H1 (cell line): ENCODE measurements at regions not wholly inside any gene's neighbourhood (a gene's known extent, or its start where the extent isn't known, plus 50 kb on each side); places are given as distances from the start of the nearest gene placed in this dataset.

Source experiments
- CTCF ChIA-PET: fragments of 300-600 bp; sonication (Branson Sonifier 250); formaldehyde crosslinking; loops from one replicate; lab custom pipeline; 2021; ENCODE audit not compliant: partially characterized antibody; lab: Charles Lee
- POLR2A ChIA-PET: fragments of 300-600 bp; sonication (Branson Sonifier 250); formaldehyde crosslinking; loops from one replicate; lab custom pipeline; 2021; ENCODE audit warnings: inconsistent platforms; ENCODE audit not compliant: partially characterized antibody; lab: Charles Lee
- DNase-seq, 2 experiments: peaks; one replicate each; pipeline versions ENCODE4 v3.0.0 to v3.0.0-alpha.2; 2010 to 2022; ENCODE audit warnings: low spot score in 2 of 2, low read depth in 1 of 2, mixed read lengths in 1 of 2
- FAIRE-seq: peaks from 2 replicates; lab custom pipeline; 2011; peaks lifted over from hg19 to GRCh38; lab: Jason Lieb, UNC
- H2AFZ ChIP-seq: 2 replicates; pipeline ENCODE4 v1.8.1; 2012; ENCODE audit warnings: low read length, inconsistent platforms
- H2AK5ac ChIP-seq: 2 replicates; pipeline ENCODE4 v1.6.1; 2013; ENCODE audit warnings: low read depth, low read length
- H2BK120ac ChIP-seq: replicated peaks from 2 replicates; pipeline ENCODE3; 2013; ENCODE audit warnings: low read depth, low read length, inconsistent platforms
- H2BK12ac ChIP-seq: 2 replicates; pipeline ENCODE4 v1.6.1; 2013; ENCODE audit warnings: low read depth, low read length
- H2BK15ac ChIP-seq: 2 replicates; pipeline ENCODE4 v1.6.1; 2013; ENCODE audit warnings: low read length
- H2BK20ac ChIP-seq: 2 replicates; pipeline ENCODE4 v1.6.1; 2013; ENCODE audit warnings: low read length
- H2BK5ac ChIP-seq: 2 replicates; pipeline ENCODE4 v1.6.1; 2013; ENCODE audit warnings: low read depth, low read length
- H3K14ac ChIP-seq: 2 replicates; pipeline ENCODE4 v1.6.1; 2013; ENCODE audit warnings: inconsistent platforms; ENCODE audit not compliant: insufficient read length
- H3K18ac ChIP-seq: 2 replicates; pipeline ENCODE4 v1.6.1; 2013; ENCODE audit warnings: low read length; ENCODE audit errors: extremely low read depth
- H3K23ac ChIP-seq: 2 replicates; pipeline ENCODE4 v1.6.1; 2013; ENCODE audit warnings: inconsistent platforms; ENCODE audit not compliant: insufficient read length
- H3K23me2 ChIP-seq: 2 replicates; pipeline ENCODE4 v1.6.1; 2013; ENCODE audit warnings: low read depth, low read length
- H3K27ac ChIP-seq: 2 replicates; pipeline ENCODE4 v1.6.1; 2011; ENCODE audit warnings: low read depth, low read length, inconsistent platforms
- H3K27me3 ChIP-seq, 4 experiments: replicated peaks in 1 of 4; 1 replicate in 1 of 4; 2 replicates in 3 of 4; pipeline versions ENCODE4 v1.6.1 to v1.8.1; 2011 to 2013; ENCODE audit warnings: low read length in 3 of 4, mild to moderate bottlenecking in 3 of 4, inconsistent platforms in 2 of 4, mixed read lengths in 2 of 4, moderate library complexity in 1 of 4; ENCODE audit not compliant: control insufficient read depth in 3 of 4, insufficient read depth in 3 of 4; ENCODE audit errors: extremely low read depth in 1 of 4
- H3K36me3 ChIP-seq, 4 experiments: 2 replicates each; pipeline versions ENCODE4 v1.6.1 to v1.8.1; 2011 to 2013; ENCODE audit warnings: mild to moderate bottlenecking in 4 of 4, low read length in 3 of 4, moderate library complexity in 2 of 4, control low read depth in 1 of 4, inconsistent platforms in 1 of 4; ENCODE audit not compliant: insufficient read depth in 4 of 4, control insufficient read depth in 2 of 4
- H3K4ac ChIP-seq: replicated peaks from 2 replicates; pipeline ENCODE3; 2013; ENCODE audit warnings: low read length, low read depth, mixed read lengths, inconsistent platforms; ENCODE audit not compliant: insufficient read length
- H3K4me1 ChIP-seq, 4 experiments: replicated peaks in 1 of 4; 1 replicate in 1 of 4; 2 replicates in 3 of 4; pipeline versions ENCODE4 v1.6.1 to v1.8.1; 2011 to 2013; ENCODE audit warnings: low read length in 3 of 4, inconsistent platforms in 2 of 4, mixed read lengths in 1 of 4; ENCODE audit not compliant: insufficient read depth in 4 of 4, control insufficient read depth in 3 of 4
- H3K4me2 ChIP-seq, 2 experiments: 2 replicates each; pipeline versions ENCODE4 v1.6.1 to v1.8.1; 2011 to 2013; ENCODE audit warnings: low read depth in 2 of 2, low read length in 2 of 2, control low read depth in 1 of 2, inconsistent platforms in 1 of 2, mild to moderate bottlenecking in 1 of 2; ENCODE audit not compliant: insufficient read depth in 1 of 2
- H3K4me3 ChIP-seq, 4 experiments: fragments of 200-600, 300-600 bp in 1 of 4; sonication (generic), shearing (Covaris generic), sonication (Bioruptor Twin) in 1 of 4; 2 replicates each; pipeline versions ENCODE4 v1.5.1 to v1.8.1; 2011 to 2016; ENCODE audit warnings: low read length in 4 of 4, low read depth in 3 of 4, control low read depth in 2 of 4, inconsistent platforms in 2 of 4, mild to moderate bottlenecking in 2 of 4, mixed read lengths in 1 of 4, moderate library complexity in 1 of 4; ENCODE audit not compliant: insufficient read depth in 2 of 4; ENCODE audit errors: extremely low read depth in 1 of 4
- H3K56ac ChIP-seq: replicated peaks from 2 replicates; pipeline ENCODE3; 2013; ENCODE audit warnings: low read depth, mild to moderate bottlenecking, mixed read lengths, low read length, inconsistent platforms; ENCODE audit not compliant: insufficient read length
- H3K79me1 ChIP-seq: 2 replicates; pipeline ENCODE4 v1.6.1; 2013; ENCODE audit warnings: low read depth, low read length, control low read depth
- H3K79me2 ChIP-seq, 2 experiments: 2 replicates each; pipeline versions ENCODE4 v1.6.1 to v1.8.1; 2012 to 2013; ENCODE audit warnings: low read length in 2 of 2, mild to moderate bottlenecking in 2 of 2, inconsistent platforms in 1 of 2; ENCODE audit not compliant: insufficient read depth in 2 of 2, control insufficient read depth in 1 of 2
- H3K9ac ChIP-seq, 4 experiments: replicated peaks in 1 of 4; 1 replicate in 1 of 4; 2 replicates in 3 of 4; pipeline versions ENCODE4 v1.6.1 to v1.8.1; 2011 to 2013; ENCODE audit warnings: low read depth in 3 of 4, low read length in 3 of 4, control low read depth in 2 of 4, mild to moderate bottlenecking in 2 of 4, moderate library complexity in 2 of 4, inconsistent platforms in 1 of 4; ENCODE audit errors: extremely low read depth in 1 of 4
- H3K9me3 ChIP-seq, 2 experiments: 2 replicates each; pipeline versions ENCODE4 v1.6.1 to v1.8.1; 2012 to 2013; ENCODE audit warnings: mild to moderate bottlenecking in 2 of 2, moderate library complexity in 2 of 2, control low read depth in 1 of 2, inconsistent platforms in 1 of 2, low read depth in 1 of 2, low read length in 1 of 2, mixed read lengths in 1 of 2; ENCODE audit not compliant: insufficient read depth in 2 of 2
- H4K20me1 ChIP-seq, 2 experiments: replicated peaks in 1 of 2; 2 replicates each; pipeline versions ENCODE3 to v1.8.1; 2011 to 2013; ENCODE audit warnings: inconsistent platforms in 2 of 2, low read length in 2 of 2, mild to moderate bottlenecking in 1 of 2; ENCODE audit not compliant: insufficient read depth in 2 of 2, control insufficient read depth in 1 of 2
- H4K5ac ChIP-seq: 2 replicates; pipeline ENCODE4 v1.6.1; 2013; ENCODE audit warnings: low read length, low read depth, mixed read lengths, inconsistent platforms; ENCODE audit not compliant: insufficient read length
- H4K8ac ChIP-seq: 2 replicates; pipeline ENCODE4 v1.8.0; 2013; ENCODE audit warnings: mild to moderate bottlenecking, moderate library complexity, low read length, inconsistent platforms; ENCODE audit not compliant: insufficient read depth; ENCODE audit errors: extremely low read depth
- H4K91ac ChIP-seq: replicated peaks from 2 replicates; pipeline ENCODE3; 2013; ENCODE audit warnings: low read length, mixed read lengths, inconsistent platforms; ENCODE audit not compliant: insufficient read length
- SP2 ChIP-seq: IDR thresholded peaks from 2 replicates; pipeline ENCODE4 v1.6.1; 2012; ENCODE audit warnings: mild to moderate bottlenecking, low read length, inconsistent platforms
- SRF ChIP-seq: IDR thresholded peaks from 2 replicates; pipeline ENCODE4 v1.6.1; 2011; ENCODE audit warnings: mild to moderate bottlenecking, low read depth, low read length, moderate library complexity
- WGBS, 2 experiments: shearing (Covaris generic) in 1 of 2; methylation state at CpG; one replicate each; pipeline versions ENCODE4 v1.1.6 to v1.1.7; 2013 to 2015; ENCODE audit warnings: low lambda C conversion rate in 2 of 2, mixed read lengths in 2 of 2, inconsistent platforms in 1 of 2, low coverage in 1 of 2, missing lambda C conversion rate in 1 of 2; ENCODE audit not compliant: insufficient replicate concordance in 2 of 2, insufficient coverage in 1 of 2, insufficient read length in 1 of 2; ENCODE audit errors: extremely low coverage in 1 of 2, missing lambda C conversion rate in 1 of 2; 5-methylcytosine and 5-hydroxymethylcytosine counted together

DNA sequence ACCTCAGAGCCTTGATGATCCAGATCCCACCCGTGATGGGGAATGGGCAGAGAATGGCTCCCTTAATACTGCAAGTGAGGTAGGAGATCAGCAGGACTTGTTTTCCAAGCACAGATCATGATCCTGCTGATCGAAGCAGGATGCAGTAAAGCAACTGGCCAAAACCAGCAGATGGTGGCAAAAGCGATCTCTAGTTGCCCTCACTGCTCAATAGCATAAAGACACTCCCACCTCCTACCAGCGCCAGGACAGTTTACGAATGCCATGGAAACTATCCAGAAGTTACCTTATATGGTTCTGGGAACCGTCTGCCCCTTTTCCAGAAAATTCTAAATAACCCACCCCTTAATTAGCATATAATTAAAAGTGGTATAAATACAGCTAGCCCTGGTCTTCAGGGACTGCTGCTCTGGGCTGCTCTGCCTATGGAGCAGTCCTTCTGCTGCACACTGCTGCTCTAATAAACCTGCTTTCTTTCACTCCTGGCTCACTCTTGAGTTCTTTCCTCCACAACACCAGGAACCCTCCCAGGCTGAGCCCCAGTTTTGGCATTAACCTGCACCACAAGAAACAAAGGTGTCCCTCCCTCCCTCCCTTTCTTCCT lies 415.8 kb downstream of the PREX1 start:
- POLR2A ChIA-PET: no interaction called here
- Histone ChIP-seq H3K4me3 (no peak overlapping the region), H2BK12ac (no peak overlapping the region), H4K91ac (no peak overlapping the region), H2BK5ac (no peak overlapping the region), H2BK120ac (no peak overlapping the region), H3K27me3 (no peaks in the 10 kb centered on the region), H3K79me1 (no peaks in the 10 kb centered on the region), H3K23me2 (no peaks in the 10 kb centered on the region), H3K9me3 (no peaks in the 10 kb centered on the region), H4K20me1 (no peaks in the 10 kb centered on the region), H3K56ac (no peak overlapping the region), H2AK5ac (no peak overlapping the region), H3K36me3 (no peaks in the 10 kb centered on the region), H2AFZ (no peak overlapping the region), H4K8ac (no peak overlapping the region), H3K4me2 (no peak overlapping the region), H2BK20ac (no peak overlapping the region; the same call in 1 of the 2 replicates), H3K9ac (no peak overlapping the region), H3K79me2 (no peaks in the 10 kb centered on the region), H3K23ac (no peak overlapping the region), H3K4ac (no peak overlapping the region), H3K18ac (no peak overlapping the region), H2BK15ac (no peak overlapping the region), H3K4me1 (peaks cover under 1 to 3% (median 2%) of the 10 kb centered on the region in 4 experiments; a peak in 5 of 7 replicates), H3K14ac (no peak overlapping the region), H4K5ac (no peak overlapping the region), H3K27ac (no peak overlapping the region)
- CTCF ChIA-PET: interaction anchor here (1.6 kb wide), 1 partner anchor 9 kb away, joined by 6 read pairs; no protein-coding TSS in a partner anchor
- no peak for FAIRE-seq
- no peak for TF ChIP-seq SP2
- TF ChIP-seq SRF: 0 out of 2 replicates have a peak, but pooled peaks have one; percentile 39
- WGBS, 2 experiments: 87% methylated on average over 4 of the region's 6 CpGs; no CpG with 5 or more reads in 1 of the 2 experiments
- DNase-seq: no peak
